ENCODE measurements at regions not wholly inside any gene's neighbourhood (a gene's known extent, or its start where the extent isn't known, plus 50 kb on each side); places are given as distances from the start of the nearest gene placed in this dataset.
"Not testable (repeated sequence)": the region's sequence is repeated elsewhere in the genome, so short reads cannot be mapped to it uniquely, and the experiment has no call there.

DNA sequence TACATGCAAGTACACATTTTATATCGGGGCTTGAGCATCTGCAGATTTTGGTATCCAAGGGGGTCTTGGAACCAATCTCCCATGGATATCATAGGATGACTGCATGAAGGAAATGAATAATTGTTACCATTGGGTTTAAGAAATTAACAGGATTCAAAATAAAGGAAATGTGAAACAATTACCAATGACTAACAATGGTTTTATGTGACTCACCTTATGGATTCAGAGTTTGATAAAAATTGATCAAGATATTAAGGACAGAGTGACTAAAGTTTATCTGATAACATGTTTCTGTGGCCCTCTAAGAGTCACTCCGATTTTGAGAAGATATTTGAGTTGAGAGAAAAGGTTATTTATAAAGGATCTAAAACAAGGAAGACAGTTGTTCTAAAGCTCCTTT lies 93.0 kb upstream of the ODAD2 start:
- H3K9ac ChIP-seq (ENCODE audit: low read length) = no peak overlapping the region
- no peak overlapping the region for H3K27ac ChIP-seq (ENCODE audit: low read length)
- no peaks in the 10 kb centered on the region for H3K9me3 ChIP-seq (ENCODE audit: insufficient read depth, low read length)
- H3K4me3 ChIP-seq (ENCODE audit: low read length) = no peak overlapping the region
- no peak overlapping the region for H2AFZ ChIP-seq (ENCODE audit: low read depth, low read length)
- no peaks in the 10 kb centered on the region for H3K36me3 ChIP-seq (replicated peaks; ENCODE audit: low read depth, low read length)
- no peaks in the 10 kb centered on the region for H4K20me1 ChIP-seq (ENCODE audit: insufficient read depth, low read length)
- 0 out of 2 replicates have a peak, but pooled peaks cover 7% of the 10 kb centered on the region for H3K27me3 ChIP-seq (ENCODE audit: low read depth, low read length)
- H3K4me1 ChIP-seq (ENCODE audit: low read length) = peaks cover 14% of the 10 kb centered on the region
- H3K4me2 ChIP-seq (ENCODE audit: low read length) = no peak overlapping the region
- H3K79me2 ChIP-seq (ENCODE audit: low read length) = no peaks in the 10 kb centered on the region
- TF ChIP-seq, protein P1, sequence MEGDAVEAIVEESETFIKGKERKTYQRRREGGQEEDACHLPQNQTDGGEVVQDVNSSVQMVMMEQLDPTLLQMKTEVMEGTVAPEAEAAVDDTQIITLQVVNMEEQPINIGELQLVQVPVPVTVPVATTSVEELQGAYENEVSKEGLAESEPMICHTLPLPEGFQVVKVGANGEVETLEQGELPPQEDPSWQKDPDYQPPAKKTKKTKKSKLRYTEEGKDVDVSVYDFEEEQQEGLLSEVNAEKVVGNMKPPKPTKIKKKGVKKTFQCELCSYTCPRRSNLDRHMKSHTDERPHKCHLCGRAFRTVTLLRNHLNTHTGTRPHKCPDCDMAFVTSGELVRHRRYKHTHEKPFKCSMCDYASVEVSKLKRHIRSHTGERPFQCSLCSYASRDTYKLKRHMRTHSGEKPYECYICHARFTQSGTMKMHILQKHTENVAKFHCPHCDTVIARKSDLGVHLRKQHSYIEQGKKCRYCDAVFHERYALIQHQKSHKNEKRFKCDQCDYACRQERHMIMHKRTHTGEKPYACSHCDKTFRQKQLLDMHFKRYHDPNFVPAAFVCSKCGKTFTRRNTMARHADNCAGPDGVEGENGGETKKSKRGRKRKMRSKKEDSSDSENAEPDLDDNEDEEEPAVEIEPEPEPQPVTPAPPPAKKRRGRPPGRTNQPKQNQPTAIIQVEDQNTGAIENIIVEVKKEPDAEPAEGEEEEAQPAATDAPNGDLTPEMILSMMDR (IDR thresholded peaks at IDR 0.05; ENCODE audit: low read depth, low read length) = no peak
- no peak for TF ChIP-seq EZH2phosphoT487 (IDR thresholded peaks at IDR 0.05; ENCODE audit: low read depth)

DNA sequence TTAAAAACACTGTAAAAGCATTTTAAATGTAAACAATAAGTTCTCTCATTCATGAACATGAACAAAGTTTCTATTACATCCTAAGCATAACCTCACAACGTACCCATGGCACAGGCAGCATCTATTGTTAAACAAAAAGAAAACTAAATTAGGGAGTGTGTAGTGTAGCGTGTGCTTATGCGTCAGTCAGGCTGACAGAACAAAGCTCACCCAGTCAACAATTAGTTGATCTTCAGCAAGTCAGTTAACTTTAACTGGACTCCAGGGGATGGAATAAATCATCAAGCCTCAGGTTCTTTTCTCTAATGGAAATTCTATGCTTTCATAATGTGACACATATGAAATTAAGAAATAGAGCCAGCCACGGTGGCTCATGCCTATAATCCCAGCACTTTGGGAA lies 91.6 kb upstream of the ODAD2 start:
- H3K9me3 ChIP-seq (ENCODE audit: insufficient read depth, low read length) = no peaks in the 10 kb centered on the region
- H3K36me3 ChIP-seq (replicated peaks; ENCODE audit: low read depth, low read length) = no peaks in the 10 kb centered on the region
- H3K4me2 ChIP-seq (ENCODE audit: low read length) = no peak overlapping the region
- 0 out of 2 replicates have a peak, but pooled peaks cover 7% of the 10 kb centered on the region for H3K27me3 ChIP-seq (ENCODE audit: low read depth, low read length)
- H2AFZ ChIP-seq (ENCODE audit: low read depth, low read length) = no peak overlapping the region
- H3K4me3 ChIP-seq (ENCODE audit: low read length) = no peak overlapping the region
- no peak overlapping the region for H3K27ac ChIP-seq (ENCODE audit: low read length)
- H3K4me1 ChIP-seq (ENCODE audit: low read length) = peaks cover 7% of the 10 kb centered on the region
- no peaks in the 10 kb centered on the region for H3K79me2 ChIP-seq (ENCODE audit: low read length)
- no peak overlapping the region for H3K9ac ChIP-seq (ENCODE audit: low read length)
- H4K20me1 ChIP-seq (ENCODE audit: insufficient read depth, low read length) = no peaks in the 10 kb centered on the region
- TF ChIP-seq, protein P1 (IDR thresholded peaks at IDR 0.05; ENCODE audit: low read depth, low read length) = no peak
- TF ChIP-seq EZH2phosphoT487 (IDR thresholded peaks at IDR 0.05; ENCODE audit: low read depth) = no peak

DNA sequence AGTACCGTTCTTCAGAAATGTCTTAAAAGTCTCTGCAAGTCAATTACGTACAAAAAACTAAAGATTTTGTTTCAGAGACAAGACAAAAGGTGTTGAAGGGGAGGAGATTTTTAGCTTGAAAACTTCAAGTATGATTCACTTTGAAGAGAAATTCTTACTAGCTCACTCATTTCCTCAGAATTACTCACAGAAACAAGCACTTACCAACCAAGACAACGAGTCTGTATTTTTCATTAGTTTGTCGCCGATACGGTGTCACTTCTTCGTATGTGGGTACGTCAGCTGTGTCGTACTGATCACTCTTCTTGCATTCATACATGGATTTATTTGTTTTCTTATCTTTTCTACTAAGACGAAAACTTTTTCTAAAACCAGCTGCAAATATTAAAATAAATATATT lies 90.6 kb upstream of the ODAD2 start:
- Histone ChIP-seq H3K27ac (ENCODE audit: low read length) (no peak overlapping the region), H3K79me2 (ENCODE audit: low read length) (no peaks in the 10 kb centered on the region), H3K9ac (ENCODE audit: low read length) (no peak overlapping the region), H3K4me1 (ENCODE audit: low read length) (peaks cover 2% of the 10 kb centered on the region), H3K4me3 (ENCODE audit: low read length) (no peak overlapping the region), H4K20me1 (ENCODE audit: insufficient read depth, low read length) (no peaks in the 10 kb centered on the region), H3K4me2 (ENCODE audit: low read length) (no peak overlapping the region), H3K27me3 (ENCODE audit: low read depth, low read length) (0 out of 2 replicates have a peak, but pooled peaks cover 7% of the 10 kb centered on the region), H2AFZ (ENCODE audit: low read depth, low read length) (no peak overlapping the region), H3K36me3 (replicated peaks; ENCODE audit: low read depth, low read length) (no peaks in the 10 kb centered on the region), H3K9me3 (ENCODE audit: insufficient read depth, low read length) (no peaks in the 10 kb centered on the region)
- no peak for TF ChIP-seq EZH2phosphoT487 (IDR thresholded peaks at IDR 0.05; ENCODE audit: low read depth)
- TF ChIP-seq, protein P1 (IDR thresholded peaks at IDR 0.05; ENCODE audit: low read depth, low read length) = no peak

DNA sequence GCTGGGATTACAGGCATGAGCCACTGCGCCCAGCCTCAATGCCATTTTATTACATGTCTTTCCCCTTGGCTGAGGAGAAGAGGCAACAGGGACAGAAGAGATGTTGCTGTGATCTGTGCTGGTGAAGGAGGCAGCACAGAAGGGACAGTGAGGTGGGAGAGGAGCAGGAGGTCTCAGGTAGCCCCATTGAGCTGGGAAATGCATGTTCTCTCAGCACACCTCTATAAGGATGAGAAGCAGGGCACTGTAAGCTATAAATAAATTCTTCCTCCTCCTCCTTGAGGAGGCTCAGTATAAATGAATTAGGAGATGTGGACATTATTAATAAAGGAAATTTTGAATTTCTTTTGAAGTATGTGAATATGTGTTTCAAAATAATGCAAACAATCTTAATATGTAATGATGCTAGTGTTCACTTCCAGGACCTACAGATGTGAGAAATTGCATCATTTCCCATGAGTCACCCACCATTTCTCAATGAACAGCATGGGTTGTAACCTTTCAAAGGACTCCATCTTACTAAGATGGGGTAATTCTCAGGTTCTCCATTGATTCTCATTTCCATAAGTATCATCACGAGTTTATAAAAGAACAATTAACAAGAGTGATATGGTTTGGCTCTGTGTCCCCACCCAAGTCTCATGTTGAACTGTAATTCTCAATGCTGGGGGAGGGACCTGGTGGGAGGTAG lies 88.9 kb upstream of the ODAD2 start:
- Histone ChIP-seq H3K27ac (ENCODE audit: low read length) (no peak overlapping the region), H2AFZ (ENCODE audit: low read depth, low read length) (no peak overlapping the region)

DNA sequence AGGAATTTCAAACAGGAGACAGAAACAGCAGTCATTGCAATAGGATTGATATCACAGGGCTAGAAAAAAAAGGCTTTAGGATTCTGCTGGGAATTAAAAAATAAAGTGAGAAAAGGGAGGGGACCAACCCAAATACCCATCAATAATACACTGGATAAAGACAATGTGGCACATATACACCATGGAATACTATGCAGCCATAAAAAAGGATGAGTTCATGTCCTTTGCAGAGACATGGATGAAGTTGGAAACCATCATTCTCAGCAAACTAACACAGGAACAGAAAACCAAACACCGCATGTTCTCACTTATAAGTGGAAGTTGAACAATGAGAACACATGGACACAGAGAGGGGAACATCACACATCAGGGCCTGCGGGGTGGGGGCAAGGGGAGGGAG lies 86.9 kb upstream of the ODAD2 start:
- not testable (repeated sequence) for H3K79me2 ChIP-seq (ENCODE audit: low read length); H3K9me3 ChIP-seq (ENCODE audit: insufficient read depth, low read length); H3K4me2 ChIP-seq (ENCODE audit: low read length); H2AFZ ChIP-seq (ENCODE audit: low read depth, low read length); H3K36me3 ChIP-seq (replicated peaks; ENCODE audit: low read depth, low read length); H3K4me3 ChIP-seq (ENCODE audit: low read length); H4K20me1 ChIP-seq (ENCODE audit: insufficient read depth, low read length); H3K4me1 ChIP-seq (ENCODE audit: low read length); H3K9ac ChIP-seq (ENCODE audit: low read length); H3K27me3 ChIP-seq (ENCODE audit: low read depth, low read length); H3K27ac ChIP-seq (ENCODE audit: low read length)

More for the DNA sequence above, 88.9 kb upstream of the ODAD2 start:
- no peaks in the 10 kb centered on the region for H3K4me1 ChIP-seq (ENCODE audit: low read length)
- H3K9me3 ChIP-seq (ENCODE audit: insufficient read depth, low read length) = no peaks in the 10 kb centered on the region
- no peak overlapping the region for H3K4me2 ChIP-seq (ENCODE audit: low read length)
- H4K20me1 ChIP-seq (ENCODE audit: insufficient read depth, low read length) = no peaks in the 10 kb centered on the region
- H3K9ac ChIP-seq (ENCODE audit: low read length) = no peak overlapping the region
- TF ChIP-seq EZH2phosphoT487 (IDR thresholded peaks at IDR 0.05; ENCODE audit: low read depth) = no peak
- TF ChIP-seq, protein P1 (IDR thresholded peaks at IDR 0.05; ENCODE audit: low read depth, low read length) = no peak
- no peaks in the 10 kb centered on the region for H3K27me3 ChIP-seq (ENCODE audit: low read depth, low read length)
- no peaks in the 10 kb centered on the region for H3K79me2 ChIP-seq (ENCODE audit: low read length)
- H3K4me3 ChIP-seq (ENCODE audit: low read length) = no peak overlapping the region
- H3K36me3 ChIP-seq (replicated peaks; ENCODE audit: low read depth, low read length) = no peaks in the 10 kb centered on the region
